Brain microvascular endothelial cell (primary cell): ENCODE measurements at regions not wholly inside any gene's neighbourhood (a gene's known extent, or its start where the extent isn't known, plus 50 kb on each side); places are given as distances from the start of the nearest gene placed in this dataset.

ENCODE experiments used
- DNase-seq: peaks from one replicate; pipeline ENCODE4 v3.0.0-alpha.2; 2020
- H3K27ac ChIP-seq: fragments of 250-450 bp; sonication (Bioruptor Pico); 2 replicates; pipeline ENCODE4 v1.5.1; 2020; ENCODE audit warnings: mild to moderate bottlenecking, moderate library complexity
- H3K27me3 ChIP-seq: fragments of 250-450 bp; sonication (Bioruptor Pico); replicated peaks from 2 replicates; pipeline ENCODE4 v1.5.1; 2020; ENCODE audit warnings: mild to moderate bottlenecking
- H3K36me3 ChIP-seq: fragments of 250-450 bp; sonication (Bioruptor Pico); replicated peaks from 2 replicates; pipeline ENCODE4 v1.5.1; 2020; ENCODE audit warnings: mild to moderate bottlenecking
- H3K4me3 ChIP-seq: 2 replicates; pipeline ENCODE4 v1.5.1; 2011; ENCODE audit warnings: low read depth, mild to moderate bottlenecking, control low read depth, low read length, moderate library complexity
- in situ Hi-C: cut with HindIII; loops from 2 replicates; pipeline ENCODE4 v1.10.0; 2017; ENCODE audit warnings: low sequenced_read_pairs, low pct_ligation_motif_present
- TF ChIP-seq, protein P1 (sequence below): IDR thresholded peaks from 2 replicates; pipeline ENCODE4 v1.5.1; 2011; ENCODE audit warnings: low read depth, mild to moderate bottlenecking, moderate library complexity, low read length, control low read depth, inconsistent platforms; ENCODE audit errors: missing control alignments

DNA sequence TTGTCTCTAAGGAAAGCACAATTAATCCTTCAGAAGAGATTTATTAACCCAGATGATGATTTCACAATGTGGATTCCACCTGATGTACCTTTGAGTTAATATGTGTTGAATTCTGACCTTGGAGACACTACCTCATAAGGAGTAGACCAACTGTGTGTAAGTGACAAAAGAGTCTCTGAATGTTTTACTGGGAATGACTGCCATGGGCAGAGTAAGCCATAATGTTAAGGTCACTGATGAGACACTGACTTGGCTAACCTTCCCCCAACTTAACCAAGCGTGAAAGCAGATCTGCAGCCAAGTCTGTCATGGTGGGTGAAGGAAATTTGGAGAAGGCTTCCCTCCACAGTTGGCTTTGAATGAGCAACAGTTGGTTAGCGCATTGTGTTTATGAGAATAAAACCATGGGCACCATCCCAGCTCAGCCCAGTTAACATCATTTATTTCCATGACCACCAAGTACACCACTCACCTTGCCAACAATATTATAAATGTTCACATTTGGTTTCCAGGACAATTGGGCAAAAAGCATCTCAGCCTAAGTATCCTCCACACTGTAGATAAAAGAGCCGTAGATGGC, 618.5 kb downstream of the KCNJ2 start:
- Histone ChIP-seq H3K27ac (no peak overlapping the region), H3K4me3 (no peak overlapping the region), H3K27me3 (no peaks in the 10 kb centered on the region), H3K36me3 (no peaks in the 10 kb centered on the region)
- in situ Hi-C loops = no loop called here
- TF ChIP-seq, protein P1, sequence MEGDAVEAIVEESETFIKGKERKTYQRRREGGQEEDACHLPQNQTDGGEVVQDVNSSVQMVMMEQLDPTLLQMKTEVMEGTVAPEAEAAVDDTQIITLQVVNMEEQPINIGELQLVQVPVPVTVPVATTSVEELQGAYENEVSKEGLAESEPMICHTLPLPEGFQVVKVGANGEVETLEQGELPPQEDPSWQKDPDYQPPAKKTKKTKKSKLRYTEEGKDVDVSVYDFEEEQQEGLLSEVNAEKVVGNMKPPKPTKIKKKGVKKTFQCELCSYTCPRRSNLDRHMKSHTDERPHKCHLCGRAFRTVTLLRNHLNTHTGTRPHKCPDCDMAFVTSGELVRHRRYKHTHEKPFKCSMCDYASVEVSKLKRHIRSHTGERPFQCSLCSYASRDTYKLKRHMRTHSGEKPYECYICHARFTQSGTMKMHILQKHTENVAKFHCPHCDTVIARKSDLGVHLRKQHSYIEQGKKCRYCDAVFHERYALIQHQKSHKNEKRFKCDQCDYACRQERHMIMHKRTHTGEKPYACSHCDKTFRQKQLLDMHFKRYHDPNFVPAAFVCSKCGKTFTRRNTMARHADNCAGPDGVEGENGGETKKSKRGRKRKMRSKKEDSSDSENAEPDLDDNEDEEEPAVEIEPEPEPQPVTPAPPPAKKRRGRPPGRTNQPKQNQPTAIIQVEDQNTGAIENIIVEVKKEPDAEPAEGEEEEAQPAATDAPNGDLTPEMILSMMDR = no peak
- no peak for DNase-seq

DNA sequence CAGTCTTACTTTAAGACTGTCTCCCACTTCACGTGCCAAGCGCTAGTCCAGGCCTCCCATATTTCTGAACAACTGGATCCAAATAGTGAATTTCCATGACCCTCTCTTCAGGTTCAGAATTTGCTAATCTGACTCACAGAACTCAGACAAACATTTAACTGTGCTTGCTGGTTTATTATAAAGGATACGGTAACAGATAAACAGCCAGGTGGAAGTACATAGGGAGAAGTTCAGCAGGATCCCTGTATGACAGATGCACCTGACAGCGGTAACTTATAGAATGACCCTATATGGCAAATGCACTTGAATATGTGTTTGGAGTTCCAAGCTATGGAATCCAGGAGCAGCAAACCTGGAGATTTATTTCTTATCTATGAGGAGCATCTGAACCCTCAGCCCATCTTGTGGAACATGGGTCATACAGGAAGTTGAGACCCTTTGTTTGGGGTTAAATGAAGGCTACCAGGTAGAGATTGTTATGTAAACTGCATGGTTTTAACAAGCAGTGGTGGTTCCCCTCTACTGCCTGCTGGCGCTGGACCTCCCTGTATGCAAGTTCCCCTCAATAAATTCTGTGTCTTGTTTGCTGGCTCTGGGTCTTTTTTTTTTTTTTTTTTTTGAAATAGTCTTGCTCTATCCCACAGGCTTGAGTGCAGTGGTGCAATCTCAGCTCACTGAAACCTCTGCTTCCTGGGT, 622.6 kb downstream of the KCNJ2 start:
- Histone ChIP-seq H3K36me3 (no peaks in the 10 kb centered on the region), H3K4me3 (no peak overlapping the region), H3K27ac (no peak overlapping the region), H3K27me3 (no peaks in the 10 kb centered on the region)
- in situ Hi-C loops = no loop called here
- DNase-seq = no peak
- TF ChIP-seq, protein P1 = no peak

DNA sequence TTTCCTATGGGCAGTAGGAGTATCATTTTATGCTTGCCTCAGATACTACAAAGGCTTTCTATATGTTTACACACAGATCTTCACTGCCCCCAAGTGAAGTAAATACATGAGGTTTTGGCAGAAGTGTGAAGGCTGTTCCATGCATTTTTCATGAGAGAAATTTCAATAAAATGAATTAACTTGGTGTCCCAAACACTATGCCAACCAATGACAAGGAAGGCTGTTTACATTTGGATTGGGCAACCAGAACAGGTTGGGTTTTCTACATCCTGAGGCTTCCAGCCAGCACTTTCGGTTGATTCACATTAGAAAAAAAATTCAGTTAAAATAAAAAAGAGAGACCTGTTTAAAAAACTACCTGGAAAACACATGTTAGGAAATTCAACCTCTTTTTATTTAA, 625.4 kb downstream of the KCNJ2 start:
- Histone ChIP-seq H3K27me3 (no peaks in the 10 kb centered on the region), H3K36me3 (no peaks in the 10 kb centered on the region), H3K27ac (no peak overlapping the region), H3K4me3 (no peak overlapping the region)
- in situ Hi-C loops = no loop called here
- TF ChIP-seq, protein P1 = no peak
- DNase-seq = no peak

DNA sequence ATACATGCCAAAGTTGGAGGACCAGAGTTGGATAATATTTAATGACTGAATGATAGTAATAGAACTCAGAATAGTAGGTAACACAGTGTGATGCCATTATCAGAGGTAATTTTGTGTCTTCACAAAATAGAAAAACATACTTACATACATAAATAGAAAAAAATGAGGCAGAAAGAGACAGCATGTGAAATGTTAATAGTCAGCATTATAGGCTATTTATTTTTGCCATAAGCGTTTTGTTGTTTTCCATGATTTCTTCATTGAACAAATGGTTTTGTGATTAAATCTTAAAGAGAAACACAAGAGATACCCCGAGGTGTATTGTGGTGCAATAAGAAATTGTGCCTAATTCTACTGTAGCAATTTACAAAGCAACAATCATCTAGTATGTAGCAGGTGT, 626.3 kb downstream of the KCNJ2 start:
- no peaks in the 10 kb centered on the region for H3K36me3 ChIP-seq
- no peaks in the 10 kb centered on the region for H3K27me3 ChIP-seq
- TF ChIP-seq, protein P1 = no peak
- in situ Hi-C loops = no loop called here
- H3K27ac ChIP-seq = no peak overlapping the region
- no peak for DNase-seq
- H3K4me3 ChIP-seq = no peak overlapping the region

DNA sequence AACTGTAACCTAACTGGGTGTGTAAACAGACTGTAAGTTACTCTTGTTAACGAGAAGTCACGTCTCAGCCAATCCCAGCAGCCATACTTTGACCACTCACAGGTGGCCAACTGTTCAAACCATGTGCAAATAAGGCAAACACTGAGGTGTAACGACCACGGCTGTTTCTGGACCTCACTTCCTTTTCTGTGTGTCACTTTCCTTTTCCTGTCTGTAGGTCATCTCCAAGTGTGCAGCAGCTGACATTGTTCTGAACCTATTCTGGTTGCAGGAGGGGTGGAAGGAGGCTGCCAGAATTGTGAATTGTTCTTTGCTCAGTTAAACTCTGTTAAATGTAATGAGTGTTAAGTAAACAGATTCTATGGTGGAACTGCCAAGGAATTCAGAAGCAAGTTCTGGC, 627.4 kb downstream of the KCNJ2 start:
- no peak for DNase-seq
- no peak overlapping the region for H3K27ac ChIP-seq
- H3K27me3 ChIP-seq = no peaks in the 10 kb centered on the region
- H3K4me3 ChIP-seq = no peak overlapping the region
- in situ Hi-C loops = no loop called here
- no peaks in the 10 kb centered on the region for H3K36me3 ChIP-seq
- TF ChIP-seq, protein P1 = no peak

DNA sequence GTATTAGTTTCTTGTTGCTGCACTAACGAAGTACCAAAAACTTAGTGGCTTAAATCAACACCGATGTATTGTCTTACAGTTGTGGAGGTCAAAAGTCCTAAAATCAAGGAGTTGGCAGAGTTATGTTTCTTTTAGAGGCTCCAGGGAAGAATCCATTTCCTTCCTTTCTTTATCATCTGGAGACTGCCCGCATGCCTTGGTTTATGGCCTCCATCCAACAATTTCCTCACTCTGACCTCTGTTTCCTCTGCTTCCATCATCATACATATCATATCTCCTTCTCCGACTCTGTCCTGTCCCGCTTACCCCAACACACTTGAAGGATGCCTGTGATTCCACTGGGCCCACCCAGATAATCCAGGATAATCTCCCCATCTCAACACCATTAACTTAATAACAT, 627.8 kb downstream of the KCNJ2 start:
- in situ Hi-C loops = no loop called here
- TF ChIP-seq, protein P1 = no peak

More for the DNA sequence above, 627.8 kb downstream of the KCNJ2 start:
- Histone ChIP-seq H3K27ac (no peak overlapping the region), H3K4me3 (no peak overlapping the region), H3K36me3 (no peaks in the 10 kb centered on the region), H3K27me3 (no peaks in the 10 kb centered on the region)
- peak; percentile 20 for DNase-seq
